Fibroblast of lung (primary cell): ENCODE measurements at regions not wholly inside any gene's neighbourhood (a gene's known extent, or its start where the extent isn't known, plus 50 kb on each side); places are given as distances from the start of the nearest gene placed in this dataset.

Experiments used
- CTCF ChIP-seq, 2 donors: IDR thresholded peaks in 1 of 2; conservative IDR thresholded peaks in 1 of 2; 1 replicate in 1 of 2; 2 replicates in 1 of 2; pipeline ENCODE4 v1.5.1; 2011 to 2012; ENCODE audit warnings: low read length in 2 of 2, control low read depth in 1 of 2, inconsistent platforms in 1 of 2, low read depth in 1 of 2, mild to moderate bottlenecking in 1 of 2
- EZH2 ChIP-seq: IDR thresholded peaks from 2 replicates; pipeline ENCODE4 v1.5.1; 2012; ENCODE audit warnings: low read length, control low read depth, mild to moderate bottlenecking; ENCODE audit errors: missing control alignments

- TF ChIP-seq CTCF (conservative IDR thresholded peaks at IDR 0.05 in 1 of 2, IDR thresholded peaks at IDR 0.05 in 1 of 2; ENCODE audit: low read depth in 1 of 2, low read length in 2 of 2) (no peak), EZH2 (no peak)
These were observed 75.7 kb downstream of the LYZL2 start for GRCh38 chr10:30553626-30554439.
